Neutrophil (primary cell): ENCODE measurements at regions not wholly inside any gene's neighbourhood (a gene's known extent, or its start where the extent isn't known, plus 50 kb on each side); places are given as distances from the start of the nearest gene placed in this dataset.

ENCODE experiments used
- H3K27ac ChIP-seq: fragments of 200-600 bp; sonication (generic); 2 replicates; pipeline ENCODE4 v1.5.1; 2016; ENCODE audit warnings: mild to moderate bottlenecking, moderate library complexity
- H3K27me3 ChIP-seq: fragments of 200-600 bp; sonication (generic); 2 replicates; pipeline ENCODE4 v1.6.0; 2016; ENCODE audit warnings: mild to moderate bottlenecking
- H3K36me3 ChIP-seq: fragments of 200-600 bp; sonication (generic); 2 replicates; pipeline ENCODE4 v1.5.1; 2017
- H3K4me1 ChIP-seq, 2 experiments: fragments of 200-600 bp in 1 of 2; sonication (generic) in 1 of 2; 1 replicate in 1 of 2; 2 replicates in 1 of 2; pipeline versions ENCODE4 v1.5.1 to v1.6.1; 2013 to 2016; ENCODE audit warnings: low read depth in 1 of 2, low read length in 1 of 2, mild to moderate bottlenecking in 1 of 2, moderate library complexity in 1 of 2; ENCODE audit not compliant: control insufficient read depth in 1 of 2, insufficient read depth in 1 of 2
- H3K4me3 ChIP-seq, 2 experiments: fragments of 200-600 bp in 1 of 2; sonication (generic) in 1 of 2; 1 replicate in 1 of 2; 2 replicates in 1 of 2; pipeline ENCODE4 v1.5.1; 2013 to 2016; ENCODE audit warnings: low read depth in 1 of 2, low read length in 1 of 2, mild to moderate bottlenecking in 1 of 2, moderate library complexity in 1 of 2
- H3K9me3 ChIP-seq: fragments of 200-600 bp; sonication (generic); 2 replicates; pipeline ENCODE4 v1.5.1; 2016
- TF ChIP-seq, protein P1 (sequence below): fragments of 200-600 bp; sonication (generic); IDR thresholded peaks from 2 replicates; pipeline ENCODE4 v1.5.1; 2016; ENCODE audit warnings: antibody characterized with exemption

DNA sequence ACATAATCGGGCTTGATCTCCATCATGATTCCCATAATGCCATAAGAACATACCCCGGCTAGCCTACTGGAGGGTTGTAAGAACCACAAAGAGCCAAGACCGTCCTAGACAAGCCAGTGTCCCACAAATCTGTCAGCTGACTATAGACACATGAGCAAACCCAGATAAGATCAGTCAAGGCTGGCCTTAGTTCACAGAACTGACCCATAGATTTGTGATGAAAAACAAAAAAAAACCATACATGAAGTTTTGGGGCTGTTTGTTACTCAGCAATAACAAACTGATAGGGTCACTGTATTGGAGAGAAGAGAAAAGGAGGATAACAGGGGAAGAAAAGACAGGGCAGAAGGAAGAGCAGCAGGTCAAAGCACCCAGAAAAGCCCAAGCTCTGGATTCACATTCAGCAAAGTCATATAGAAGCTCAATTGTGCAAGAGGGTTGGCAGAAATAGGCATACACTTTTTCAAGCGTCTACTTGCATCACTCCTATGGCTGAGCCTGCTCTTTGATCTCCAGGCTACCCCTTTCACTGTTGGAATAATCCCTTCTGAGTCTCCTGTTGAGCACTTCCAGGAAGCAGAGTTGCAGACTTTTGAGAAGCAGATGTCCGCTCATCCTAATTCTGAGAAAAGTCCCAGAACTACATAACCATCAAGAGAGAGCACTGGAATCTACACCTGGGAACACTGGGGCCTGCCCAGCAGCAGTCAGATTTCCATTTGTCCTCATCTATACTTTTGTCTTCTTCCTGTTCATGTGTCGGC, 122.0 kb upstream of the HABP2 start:
- Histone ChIP-seq H3K27ac (no peak overlapping the region), H3K9me3 (no peaks in the 10 kb centered on the region), H3K36me3 (no peaks in the 10 kb centered on the region), H3K4me3 (no peak overlapping the region), H3K4me1 (no peaks in the 10 kb centered on the region), H3K27me3 (no peaks in the 10 kb centered on the region)
- TF ChIP-seq, protein P1, sequence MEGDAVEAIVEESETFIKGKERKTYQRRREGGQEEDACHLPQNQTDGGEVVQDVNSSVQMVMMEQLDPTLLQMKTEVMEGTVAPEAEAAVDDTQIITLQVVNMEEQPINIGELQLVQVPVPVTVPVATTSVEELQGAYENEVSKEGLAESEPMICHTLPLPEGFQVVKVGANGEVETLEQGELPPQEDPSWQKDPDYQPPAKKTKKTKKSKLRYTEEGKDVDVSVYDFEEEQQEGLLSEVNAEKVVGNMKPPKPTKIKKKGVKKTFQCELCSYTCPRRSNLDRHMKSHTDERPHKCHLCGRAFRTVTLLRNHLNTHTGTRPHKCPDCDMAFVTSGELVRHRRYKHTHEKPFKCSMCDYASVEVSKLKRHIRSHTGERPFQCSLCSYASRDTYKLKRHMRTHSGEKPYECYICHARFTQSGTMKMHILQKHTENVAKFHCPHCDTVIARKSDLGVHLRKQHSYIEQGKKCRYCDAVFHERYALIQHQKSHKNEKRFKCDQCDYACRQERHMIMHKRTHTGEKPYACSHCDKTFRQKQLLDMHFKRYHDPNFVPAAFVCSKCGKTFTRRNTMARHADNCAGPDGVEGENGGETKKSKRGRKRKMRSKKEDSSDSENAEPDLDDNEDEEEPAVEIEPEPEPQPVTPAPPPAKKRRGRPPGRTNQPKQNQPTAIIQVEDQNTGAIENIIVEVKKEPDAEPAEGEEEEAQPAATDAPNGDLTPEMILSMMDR, result no peak

DNA sequence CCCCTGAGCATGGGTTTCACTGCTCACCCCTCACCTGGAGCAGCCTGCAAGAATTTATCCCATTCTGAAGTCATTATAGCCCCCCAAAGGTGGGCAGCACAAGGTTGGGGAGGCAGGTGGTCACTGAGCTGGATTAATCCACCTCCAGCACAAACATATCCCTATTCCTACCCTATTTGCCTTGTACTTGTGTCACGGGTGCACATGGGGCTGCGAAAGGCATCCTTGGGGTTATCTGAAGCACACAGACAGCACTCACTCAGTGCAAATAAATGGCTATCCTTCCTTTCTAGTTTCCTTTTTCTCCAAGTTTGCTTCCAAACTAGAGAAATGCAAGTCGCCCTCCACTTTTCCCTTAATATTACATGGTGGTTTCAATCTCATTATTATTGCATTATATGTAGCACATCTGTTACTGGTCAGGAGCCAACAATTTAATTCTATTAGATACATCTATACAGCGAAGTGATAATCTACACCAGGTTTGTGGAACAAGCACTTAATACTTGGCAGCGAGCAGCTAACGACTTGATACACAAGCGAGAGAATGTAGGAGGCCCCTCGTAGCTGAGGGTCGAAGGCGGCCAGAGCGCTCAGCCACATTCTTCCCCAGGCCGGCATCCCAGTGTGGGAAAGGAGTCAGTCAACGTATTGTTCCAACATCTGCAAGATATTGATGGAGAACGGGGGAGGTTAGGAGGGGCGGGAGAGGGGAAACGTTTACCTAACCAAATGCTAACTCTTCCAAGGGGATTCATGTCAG, 121.3 kb upstream of the HABP2 start:
- Histone ChIP-seq H3K4me1 (no peaks in the 10 kb centered on the region), H3K4me3 (no peak overlapping the region), H3K27ac (no peak overlapping the region), H3K9me3 (no peaks in the 10 kb centered on the region), H3K27me3 (no peaks in the 10 kb centered on the region), H3K36me3 (no peaks in the 10 kb centered on the region)
- TF ChIP-seq, protein P1, result no peak

DNA sequence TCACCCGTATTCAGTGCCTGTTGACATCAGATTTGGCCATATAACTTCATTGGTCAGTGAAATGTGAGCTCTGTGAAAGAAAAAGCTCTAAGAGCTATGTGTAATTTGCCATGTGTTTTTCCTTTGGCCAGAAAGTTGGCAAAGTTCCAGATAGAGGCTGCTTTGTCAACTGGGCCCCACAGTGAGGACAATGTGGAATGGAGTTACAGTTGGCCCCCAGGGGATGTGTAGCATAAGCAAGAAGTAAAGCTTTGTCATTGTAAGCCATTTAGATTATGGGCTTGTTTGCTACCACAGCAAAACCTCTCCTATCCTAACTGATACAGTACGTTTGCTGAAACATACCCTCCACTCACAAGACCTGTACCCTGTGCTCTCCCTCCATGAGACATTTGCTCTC, 119.1 kb upstream of the HABP2 start:
- Histone ChIP-seq H3K27ac (no peak overlapping the region), H3K36me3 (no peaks in the 10 kb centered on the region), H3K4me3 (no peak overlapping the region), H3K27me3 (no peaks in the 10 kb centered on the region), H3K9me3 (no peaks in the 10 kb centered on the region), H3K4me1 (no peaks in the 10 kb centered on the region)
- TF ChIP-seq, protein P1, result no peak

DNA sequence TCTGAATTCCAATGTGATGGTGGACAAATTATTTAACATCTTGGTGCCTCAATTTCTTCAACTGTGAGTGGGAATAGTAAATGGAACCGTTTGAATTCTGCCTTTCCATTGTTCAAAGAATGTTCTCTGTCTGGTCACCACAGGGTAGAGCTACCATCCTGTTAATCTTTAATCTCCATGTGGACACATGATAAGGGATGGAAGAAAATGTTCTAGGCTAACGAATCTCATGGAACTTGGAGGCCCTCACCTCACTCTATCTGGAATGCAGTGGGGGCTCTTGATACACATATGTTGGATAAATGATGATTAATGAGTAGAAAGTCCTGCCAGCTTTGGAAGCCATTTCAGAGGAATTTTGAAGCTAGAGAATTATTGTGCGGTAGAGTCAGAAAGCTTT, 118.5 kb upstream of the HABP2 start:
- no peaks in the 10 kb centered on the region for H3K4me1 ChIP-seq
- H3K27ac ChIP-seq, result no peak overlapping the region
- TF ChIP-seq, protein P1, result no peak
- no peaks in the 10 kb centered on the region for H3K27me3 ChIP-seq
- no peaks in the 10 kb centered on the region for H3K36me3 ChIP-seq
- no peaks in the 10 kb centered on the region for H3K9me3 ChIP-seq
- H3K4me3 ChIP-seq, result no peak overlapping the region

DNA sequence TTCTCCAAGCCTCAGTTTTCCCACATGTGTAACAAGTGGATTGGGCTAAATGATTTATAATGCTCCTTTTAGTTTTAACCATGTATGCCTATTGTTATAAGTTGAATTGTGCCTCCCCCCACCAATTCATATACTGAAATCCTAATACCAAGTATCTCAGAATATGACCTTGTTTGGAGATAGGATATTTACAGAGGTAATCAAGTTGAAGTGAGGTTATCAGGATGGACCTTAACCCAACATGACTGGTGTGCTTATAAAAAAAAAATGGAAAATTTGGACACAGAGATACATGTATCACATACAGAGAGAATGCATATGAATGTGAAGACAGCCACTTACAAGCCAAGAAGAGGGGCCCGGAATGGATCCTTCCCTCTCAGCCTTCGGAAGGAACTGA, 117.9 kb upstream of the HABP2 start:
- Histone ChIP-seq H3K36me3 (no peaks in the 10 kb centered on the region), H3K9me3 (no peaks in the 10 kb centered on the region), H3K27ac (no peak overlapping the region), H3K4me3 (no peak overlapping the region), H3K27me3 (no peaks in the 10 kb centered on the region), H3K4me1 (no peaks in the 10 kb centered on the region)
- TF ChIP-seq, protein P1, result no peak
